ENCODE measurements at regions not wholly inside any gene's neighbourhood (a gene's known extent, or its start where the extent isn't known, plus 50 kb on each side); places are given as distances from the start of the nearest gene placed in this dataset.

DNA sequence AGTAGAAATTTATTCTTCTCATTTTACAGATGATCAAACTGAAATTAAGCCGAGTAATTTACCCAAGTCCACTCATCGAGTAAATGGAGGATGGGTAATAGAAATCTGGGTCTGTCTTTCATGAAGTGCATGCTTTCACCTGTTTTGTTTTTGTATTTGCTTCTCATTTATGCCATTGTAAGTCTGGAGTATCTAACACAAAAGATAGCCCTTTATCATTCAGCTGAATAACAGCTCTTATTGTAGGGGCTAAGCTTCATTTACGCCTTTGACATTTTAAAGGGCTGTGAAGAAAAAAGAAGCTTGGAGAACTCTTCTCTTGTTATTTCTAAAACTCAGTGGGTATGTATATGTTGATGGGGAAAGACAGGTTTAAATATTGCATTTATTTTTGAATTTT, 1196.2 kb upstream of the TENM4 start:
- TF ChIP-seq, protein P1, sequence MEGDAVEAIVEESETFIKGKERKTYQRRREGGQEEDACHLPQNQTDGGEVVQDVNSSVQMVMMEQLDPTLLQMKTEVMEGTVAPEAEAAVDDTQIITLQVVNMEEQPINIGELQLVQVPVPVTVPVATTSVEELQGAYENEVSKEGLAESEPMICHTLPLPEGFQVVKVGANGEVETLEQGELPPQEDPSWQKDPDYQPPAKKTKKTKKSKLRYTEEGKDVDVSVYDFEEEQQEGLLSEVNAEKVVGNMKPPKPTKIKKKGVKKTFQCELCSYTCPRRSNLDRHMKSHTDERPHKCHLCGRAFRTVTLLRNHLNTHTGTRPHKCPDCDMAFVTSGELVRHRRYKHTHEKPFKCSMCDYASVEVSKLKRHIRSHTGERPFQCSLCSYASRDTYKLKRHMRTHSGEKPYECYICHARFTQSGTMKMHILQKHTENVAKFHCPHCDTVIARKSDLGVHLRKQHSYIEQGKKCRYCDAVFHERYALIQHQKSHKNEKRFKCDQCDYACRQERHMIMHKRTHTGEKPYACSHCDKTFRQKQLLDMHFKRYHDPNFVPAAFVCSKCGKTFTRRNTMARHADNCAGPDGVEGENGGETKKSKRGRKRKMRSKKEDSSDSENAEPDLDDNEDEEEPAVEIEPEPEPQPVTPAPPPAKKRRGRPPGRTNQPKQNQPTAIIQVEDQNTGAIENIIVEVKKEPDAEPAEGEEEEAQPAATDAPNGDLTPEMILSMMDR (IDR thresholded peaks at IDR 0.05; ENCODE audit: insufficient read depth, low read length) = no peak
- TF ChIP-seq GABPA (IDR thresholded peaks at IDR 0.05; ENCODE audit: low read depth) = no peak
- TF ChIP-seq, protein P2, sequence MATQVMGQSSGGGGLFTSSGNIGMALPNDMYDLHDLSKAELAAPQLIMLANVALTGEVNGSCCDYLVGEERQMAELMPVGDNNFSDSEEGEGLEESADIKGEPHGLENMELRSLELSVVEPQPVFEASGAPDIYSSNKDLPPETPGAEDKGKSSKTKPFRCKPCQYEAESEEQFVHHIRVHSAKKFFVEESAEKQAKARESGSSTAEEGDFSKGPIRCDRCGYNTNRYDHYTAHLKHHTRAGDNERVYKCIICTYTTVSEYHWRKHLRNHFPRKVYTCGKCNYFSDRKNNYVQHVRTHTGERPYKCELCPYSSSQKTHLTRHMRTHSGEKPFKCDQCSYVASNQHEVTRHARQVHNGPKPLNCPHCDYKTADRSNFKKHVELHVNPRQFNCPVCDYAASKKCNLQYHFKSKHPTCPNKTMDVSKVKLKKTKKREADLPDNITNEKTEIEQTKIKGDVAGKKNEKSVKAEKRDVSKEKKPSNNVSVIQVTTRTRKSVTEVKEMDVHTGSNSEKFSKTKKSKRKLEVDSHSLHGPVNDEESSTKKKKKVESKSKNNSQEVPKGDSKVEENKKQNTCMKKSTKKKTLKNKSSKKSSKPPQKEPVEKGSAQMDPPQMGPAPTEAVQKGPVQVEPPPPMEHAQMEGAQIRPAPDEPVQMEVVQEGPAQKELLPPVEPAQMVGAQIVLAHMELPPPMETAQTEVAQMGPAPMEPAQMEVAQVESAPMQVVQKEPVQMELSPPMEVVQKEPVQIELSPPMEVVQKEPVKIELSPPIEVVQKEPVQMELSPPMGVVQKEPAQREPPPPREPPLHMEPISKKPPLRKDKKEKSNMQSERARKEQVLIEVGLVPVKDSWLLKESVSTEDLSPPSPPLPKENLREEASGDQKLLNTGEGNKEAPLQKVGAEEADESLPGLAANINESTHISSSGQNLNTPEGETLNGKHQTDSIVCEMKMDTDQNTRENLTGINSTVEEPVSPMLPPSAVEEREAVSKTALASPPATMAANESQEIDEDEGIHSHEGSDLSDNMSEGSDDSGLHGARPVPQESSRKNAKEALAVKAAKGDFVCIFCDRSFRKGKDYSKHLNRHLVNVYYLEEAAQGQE (IDR thresholded peaks at IDR 0.05; ENCODE audit: insufficient replicate concordance, low read depth) = no peak
- TF ChIP-seq POLR2AphosphoS5 (IDR thresholded peaks at IDR 0.05; ENCODE audit: low read depth) = no peak
- TF ChIP-seq SPI1 (IDR thresholded peaks at IDR 0.05; ENCODE audit: borderline replicate concordance, low read depth) = no peak

Data from HL-60 (cell line).